ENCODE measurements at regions not wholly inside any gene's neighbourhood (a gene's known extent, or its start where the extent isn't known, plus 50 kb on each side); places are given as distances from the start of the nearest gene placed in this dataset.

- no peak for TF ChIP-seq TAF1 (IDR thresholded peaks at IDR 0.05; ENCODE audit: borderline replicate concordance, low read depth, low read length)
- no peak for TF ChIP-seq POLR2A (IDR thresholded peaks at IDR 0.05; ENCODE audit: low read depth, low read length)
- no peak for TF ChIP-seq POLR2AphosphoS5 (IDR thresholded peaks at IDR 0.05; ENCODE audit: low read depth, low read length)
- FAIRE-seq (no peak), DNase-seq (ENCODE audit: insufficient read length) (no peak)
Observed at GRCh38 chr13:88544836-88545235, 873.7 kb downstream of the SLITRK5 start.

DNA sequence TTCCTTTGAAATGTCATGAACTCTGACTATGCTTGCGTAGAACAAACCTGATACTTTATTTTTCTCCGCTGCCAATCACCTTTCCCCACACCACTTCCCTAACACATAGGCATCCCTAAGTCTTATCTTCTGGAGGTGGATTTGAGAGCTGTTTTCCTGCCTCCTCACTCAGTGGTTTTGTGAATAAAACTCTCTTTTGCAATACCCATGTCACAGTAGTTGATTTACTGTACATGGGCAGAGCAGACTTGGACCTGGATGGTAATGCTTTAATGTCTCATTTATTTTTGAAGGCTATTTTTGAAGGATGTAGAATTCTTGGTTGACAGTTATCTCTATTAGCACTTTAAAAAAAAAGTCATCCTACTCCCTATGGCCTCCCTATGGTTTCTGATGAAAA lies 881.8 kb downstream of the SLITRK5 start:
- TF ChIP-seq POLR2A (IDR thresholded peaks at IDR 0.05; ENCODE audit: low read depth, low read length) (no peak), TAF1 (IDR thresholded peaks at IDR 0.05; ENCODE audit: borderline replicate concordance, low read depth, low read length) (no peak), POLR2AphosphoS5 (IDR thresholded peaks at IDR 0.05; ENCODE audit: low read depth, low read length) (no peak)
- FAIRE-seq, result no peak

DNA sequence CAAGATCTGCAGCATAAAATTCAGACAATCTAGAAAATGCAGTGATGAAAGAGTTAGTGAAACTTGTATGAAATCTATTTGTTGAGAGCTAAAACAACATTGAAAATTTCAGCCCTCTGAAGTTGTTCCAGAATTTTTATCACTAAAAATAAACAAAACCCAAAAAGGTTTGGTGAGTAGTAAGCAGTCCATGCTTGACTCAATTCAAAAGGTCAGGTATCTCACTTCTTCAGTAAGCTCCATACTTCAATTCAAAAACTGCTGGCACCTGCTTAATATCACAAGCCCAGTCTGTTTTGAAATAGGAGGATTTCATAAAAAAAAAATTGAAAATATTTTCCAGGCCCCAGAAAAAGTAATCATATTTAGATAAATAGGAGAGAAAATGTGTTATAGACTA lies 894.4 kb downstream of the SLITRK5 start:
- no peak for TF ChIP-seq POLR2AphosphoS5 (IDR thresholded peaks at IDR 0.05; ENCODE audit: low read depth, low read length)
- TF ChIP-seq TAF1 (IDR thresholded peaks at IDR 0.05; ENCODE audit: borderline replicate concordance, low read depth, low read length), result no peak
- TF ChIP-seq POLR2A (IDR thresholded peaks at IDR 0.05; ENCODE audit: low read depth, low read length), result no peak
- DNase-seq (ENCODE audit: insufficient read length) (no peak), FAIRE-seq (no peak)

More for the DNA sequence above, 881.8 kb downstream of the SLITRK5 start:
- DNase-seq (ENCODE audit: insufficient read length), result no peak

DNA sequence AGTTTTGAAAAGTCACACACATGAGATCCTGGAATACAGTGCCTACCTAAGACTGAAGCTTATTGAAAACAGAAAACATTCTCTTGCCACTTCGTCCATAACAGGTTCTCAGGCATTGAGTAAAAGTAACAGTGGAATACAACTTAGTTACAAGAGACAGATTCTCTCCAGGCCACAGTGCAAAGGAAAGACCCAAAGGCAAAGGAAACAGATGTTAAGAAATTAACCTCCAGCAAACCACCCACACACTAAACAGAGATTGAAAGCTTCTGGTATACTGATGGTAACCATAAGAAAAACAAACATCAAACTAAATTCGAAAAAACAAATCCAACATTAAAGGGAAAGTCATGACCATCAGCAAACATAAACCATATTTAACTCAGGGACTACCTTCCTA lies 914.7 kb downstream of the SLITRK5 start:
- no peak for DNase-seq (ENCODE audit: insufficient read length)
- no peak for FAIRE-seq
- TF ChIP-seq TAF1 (IDR thresholded peaks at IDR 0.05; ENCODE audit: borderline replicate concordance, low read depth, low read length) (no peak), POLR2A (IDR thresholded peaks at IDR 0.05; ENCODE audit: low read depth, low read length) (no peak), POLR2AphosphoS5 (IDR thresholded peaks at IDR 0.05; ENCODE audit: low read depth, low read length) (no peak)

DNA sequence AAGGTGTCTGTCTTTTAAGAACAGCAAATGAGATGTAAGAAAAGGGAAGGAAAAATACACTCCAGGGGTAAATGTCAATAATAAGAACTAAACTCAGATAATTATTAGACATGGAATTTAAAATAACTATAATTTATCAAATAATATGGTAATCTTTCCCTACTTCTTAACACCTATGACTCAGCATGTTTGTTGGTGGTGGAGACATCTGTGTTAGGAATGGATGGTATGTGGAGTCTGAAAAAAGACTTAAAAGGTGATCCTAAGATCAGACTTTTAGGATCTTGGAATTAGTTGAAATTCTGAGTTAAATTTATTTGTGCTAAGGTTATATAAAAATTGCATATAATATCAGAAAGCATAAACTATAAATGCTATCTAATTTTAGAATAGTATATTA lies 915.1 kb downstream of the SLITRK5 start:
- DNase-seq (ENCODE audit: insufficient read length) (no peak), FAIRE-seq (no peak)
- no peak for TF ChIP-seq POLR2AphosphoS5 (IDR thresholded peaks at IDR 0.05; ENCODE audit: low read depth, low read length)
- no peak for TF ChIP-seq TAF1 (IDR thresholded peaks at IDR 0.05; ENCODE audit: borderline replicate concordance, low read depth, low read length)

DNA sequence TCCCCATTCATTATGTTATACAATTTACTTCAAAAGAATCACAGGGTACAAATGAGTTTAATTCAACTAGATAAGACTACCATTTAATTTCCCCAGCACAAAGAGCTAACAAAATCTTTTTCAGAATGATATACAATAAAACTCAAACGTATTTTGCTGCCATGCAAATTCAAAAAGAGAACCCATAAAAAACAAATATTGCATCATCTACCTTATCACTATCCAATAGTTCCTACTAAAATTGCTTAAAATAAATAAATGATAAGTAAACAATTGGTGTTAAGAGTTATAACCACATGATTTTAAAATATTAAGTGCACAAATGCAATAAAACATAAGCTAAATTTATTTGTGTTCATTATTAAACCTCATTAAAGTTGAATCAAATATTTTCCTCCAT lies 919.4 kb downstream of the SLITRK5 start:
- TF ChIP-seq POLR2AphosphoS5 (IDR thresholded peaks at IDR 0.05; ENCODE audit: low read depth, low read length) (no peak), POLR2A (IDR thresholded peaks at IDR 0.05; ENCODE audit: low read depth, low read length) (no peak), TAF1 (IDR thresholded peaks at IDR 0.05; ENCODE audit: borderline replicate concordance, low read depth, low read length) (no peak)
- FAIRE-seq (no peak), DNase-seq (ENCODE audit: insufficient read length) (no peak)

DNA sequence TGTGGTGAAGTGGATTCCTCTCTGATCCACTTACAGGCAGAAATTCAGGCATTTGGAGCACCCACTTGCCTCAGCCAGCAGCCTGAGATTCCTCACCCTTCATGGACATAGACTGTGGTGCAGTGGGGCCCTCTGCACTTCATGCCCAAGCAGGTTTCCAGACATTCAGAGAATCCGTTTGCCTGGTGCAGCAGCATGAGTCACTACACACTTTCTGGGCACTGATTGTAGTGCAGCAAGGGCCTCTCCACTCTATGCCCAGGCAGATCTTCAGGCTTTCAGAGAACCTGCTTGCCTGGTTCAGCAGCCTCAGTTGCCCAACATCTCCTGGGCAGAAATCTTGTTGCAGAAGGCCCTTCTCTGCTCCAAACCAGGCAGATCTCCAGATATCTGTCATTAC lies 920.9 kb downstream of the SLITRK5 start:
- DNase-seq (ENCODE audit: insufficient read length), result no peak
- no peak for FAIRE-seq
- TF ChIP-seq POLR2AphosphoS5 (IDR thresholded peaks at IDR 0.05; ENCODE audit: low read depth, low read length) (no peak), POLR2A (IDR thresholded peaks at IDR 0.05; ENCODE audit: low read depth, low read length) (no peak), TAF1 (IDR thresholded peaks at IDR 0.05; ENCODE audit: borderline replicate concordance, low read depth, low read length) (no peak)

DNA sequence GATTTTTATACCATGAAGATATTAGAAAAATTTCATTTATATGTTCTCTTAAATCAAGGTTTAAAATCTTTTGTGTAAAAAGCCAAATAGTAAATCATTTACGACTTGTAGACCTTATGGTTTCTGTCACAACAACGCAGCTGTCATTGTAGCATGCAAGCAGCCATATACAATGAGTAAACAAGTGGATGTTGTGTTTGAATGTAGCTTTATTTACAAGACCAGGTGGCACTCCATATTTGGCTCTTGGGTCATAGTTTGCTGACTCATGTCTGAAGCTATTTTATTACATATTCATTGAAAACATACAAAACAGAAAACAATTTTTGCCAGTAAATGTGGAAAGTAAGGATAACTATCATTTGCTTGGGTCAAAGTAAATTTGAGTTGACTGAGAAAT lies 930.8 kb downstream of the SLITRK5 start:
- no peak for TF ChIP-seq TAF1 (IDR thresholded peaks at IDR 0.05; ENCODE audit: borderline replicate concordance, low read depth, low read length)
- TF ChIP-seq POLR2A (IDR thresholded peaks at IDR 0.05; ENCODE audit: low read depth, low read length), result no peak
- TF ChIP-seq POLR2AphosphoS5 (IDR thresholded peaks at IDR 0.05; ENCODE audit: low read depth, low read length), result no peak
- DNase-seq (ENCODE audit: insufficient read length) (no peak), FAIRE-seq (no peak)

DNA sequence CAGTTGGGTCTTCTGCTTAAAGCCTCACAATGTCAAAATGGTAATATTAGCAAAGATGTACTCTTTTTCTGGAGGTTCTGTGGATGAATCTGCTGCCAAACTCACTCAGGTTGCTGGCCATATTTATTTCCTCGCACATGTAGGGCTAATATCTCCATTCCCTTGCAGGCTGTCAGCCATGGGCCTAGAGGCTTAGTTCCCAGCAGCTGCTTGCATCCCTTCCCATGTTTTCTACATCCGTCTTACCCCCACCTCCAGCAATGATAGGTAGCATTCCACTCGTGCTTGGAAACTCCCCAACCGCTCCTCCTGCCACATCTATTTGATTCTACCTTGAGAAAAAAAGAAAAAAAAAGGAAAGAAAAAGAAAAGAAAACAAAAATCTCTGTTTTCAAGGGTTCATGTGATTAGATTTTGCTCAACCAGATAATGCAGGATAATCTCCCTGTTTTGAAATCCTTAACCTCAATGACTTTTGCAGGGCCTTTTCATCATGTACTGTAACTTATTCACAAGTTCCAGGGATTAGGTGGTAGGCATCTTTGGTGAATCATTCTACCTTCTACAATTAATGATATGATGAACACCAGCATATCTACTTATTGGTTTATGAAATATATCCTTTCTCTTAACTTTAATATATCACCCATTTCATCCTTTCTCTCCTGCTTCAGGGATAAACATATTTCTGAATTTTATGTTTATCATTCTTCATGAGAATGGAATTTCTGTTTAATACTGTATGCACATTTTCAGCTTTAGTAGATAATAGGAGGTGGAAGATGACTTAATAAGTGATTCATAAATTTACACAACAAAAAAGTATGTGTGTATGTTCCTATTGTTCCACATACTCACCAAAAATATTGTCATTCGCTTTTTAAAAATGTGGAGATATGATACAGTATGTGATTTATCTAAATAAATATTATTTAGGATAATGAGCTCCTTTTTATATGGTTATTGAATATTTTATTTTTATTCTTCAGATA lies 931.9 kb downstream of the SLITRK5 start:
- no peak for FAIRE-seq
- DNase-seq (ENCODE audit: insufficient read length), result no peak
- no peak for TF ChIP-seq POLR2AphosphoS5 (IDR thresholded peaks at IDR 0.05; ENCODE audit: low read depth, low read length)
- no peak for TF ChIP-seq POLR2A (IDR thresholded peaks at IDR 0.05; ENCODE audit: low read depth, low read length)
- no peak for TF ChIP-seq TAF1 (IDR thresholded peaks at IDR 0.05; ENCODE audit: borderline replicate concordance, low read depth, low read length)

DNA sequence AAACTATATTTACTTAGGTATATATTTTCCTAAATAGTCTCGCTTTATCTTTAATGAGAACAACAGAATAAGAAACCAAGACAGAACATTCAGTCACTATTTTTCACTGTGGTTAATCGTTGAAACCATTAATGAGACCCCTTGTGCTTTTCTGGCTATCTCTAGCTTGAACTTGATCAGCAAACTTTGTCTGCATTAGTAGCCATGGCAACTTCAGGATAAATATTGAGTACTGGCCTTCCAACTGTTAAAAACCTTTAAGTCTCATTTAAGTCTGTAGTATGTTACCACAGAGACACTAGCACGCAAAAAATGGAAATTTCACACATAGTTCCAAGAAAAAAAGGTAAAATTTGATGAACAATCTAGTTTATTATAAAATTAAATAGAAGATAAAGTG lies 946.0 kb downstream of the SLITRK5 start:
- FAIRE-seq (no peak), DNase-seq (ENCODE audit: insufficient read length) (no peak)
- TF ChIP-seq POLR2AphosphoS5 (IDR thresholded peaks at IDR 0.05; ENCODE audit: low read depth, low read length) (no peak), TAF1 (IDR thresholded peaks at IDR 0.05; ENCODE audit: borderline replicate concordance, low read depth, low read length) (no peak), POLR2A (IDR thresholded peaks at IDR 0.05; ENCODE audit: low read depth, low read length) (no peak)

DNA sequence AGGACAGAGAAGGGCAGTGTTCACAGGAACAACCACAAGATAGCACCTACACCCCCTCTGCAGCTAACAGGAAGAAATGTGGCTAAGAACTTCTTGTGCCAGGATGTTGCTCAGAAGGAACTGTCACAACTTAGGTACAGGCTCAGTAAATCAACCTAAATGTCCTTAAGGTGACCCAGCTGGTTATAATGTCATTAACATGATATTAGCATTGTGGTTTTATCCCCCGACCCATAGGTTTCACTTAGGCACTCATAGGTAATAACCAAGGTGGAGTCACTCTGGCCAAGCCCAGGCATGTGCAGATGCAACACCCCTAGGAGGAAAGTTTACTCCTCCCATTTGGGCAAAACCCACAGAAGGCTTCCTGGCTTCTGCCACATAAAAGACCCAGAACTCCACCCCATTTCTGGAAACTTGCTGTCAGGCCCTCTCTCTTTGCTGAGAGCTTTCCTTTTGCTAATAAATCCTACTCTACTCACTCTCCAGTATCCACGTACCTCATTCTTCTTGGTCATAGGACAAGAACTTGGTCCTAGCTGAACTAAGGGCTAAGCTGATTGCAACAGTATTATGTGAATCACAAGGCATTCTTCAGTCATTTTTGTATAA lies 951.3 kb downstream of the SLITRK5 start:
- DNase-seq (ENCODE audit: insufficient read length) (no peak), FAIRE-seq (no peak)
- no peak for TF ChIP-seq POLR2A (IDR thresholded peaks at IDR 0.05; ENCODE audit: low read depth, low read length)
- no peak for TF ChIP-seq POLR2AphosphoS5 (IDR thresholded peaks at IDR 0.05; ENCODE audit: low read depth, low read length)
- no peak for TF ChIP-seq TAF1 (IDR thresholded peaks at IDR 0.05; ENCODE audit: borderline replicate concordance, low read depth, low read length)

DNA sequence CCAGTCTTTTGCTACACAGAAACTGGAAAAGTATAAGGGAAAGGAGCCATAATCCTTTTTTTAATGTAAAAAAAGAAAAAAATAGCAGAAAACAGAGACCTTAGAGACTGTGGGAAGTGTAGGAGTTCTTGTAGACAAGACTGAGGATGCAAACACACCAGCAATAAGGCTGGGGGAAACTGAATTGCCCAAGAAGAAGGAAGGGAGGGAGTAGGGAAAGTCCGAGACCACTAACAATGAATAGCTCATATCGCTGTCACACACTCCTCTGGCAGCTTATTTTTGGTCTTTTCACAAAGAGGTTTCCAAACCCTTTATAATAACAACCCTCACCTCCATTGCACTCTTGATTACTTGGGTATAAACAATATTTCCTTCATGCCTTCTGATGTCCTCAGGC lies 952.0 kb downstream of the SLITRK5 start:
- no peak for FAIRE-seq
- DNase-seq (ENCODE audit: insufficient read length), result no peak

More for the DNA sequence above, 952.0 kb downstream of the SLITRK5 start:
- TF ChIP-seq POLR2A (IDR thresholded peaks at IDR 0.05; ENCODE audit: low read depth, low read length) (no peak), POLR2AphosphoS5 (IDR thresholded peaks at IDR 0.05; ENCODE audit: low read depth, low read length) (no peak), TAF1 (IDR thresholded peaks at IDR 0.05; ENCODE audit: borderline replicate concordance, low read depth, low read length) (no peak)

All from GM12892 (cell line).